ENCODE measurements at regions not wholly inside any gene's neighbourhood (a gene's known extent, or its start where the extent isn't known, plus 50 kb on each side); places are given as distances from the start of the nearest gene placed in this dataset.

DNA sequence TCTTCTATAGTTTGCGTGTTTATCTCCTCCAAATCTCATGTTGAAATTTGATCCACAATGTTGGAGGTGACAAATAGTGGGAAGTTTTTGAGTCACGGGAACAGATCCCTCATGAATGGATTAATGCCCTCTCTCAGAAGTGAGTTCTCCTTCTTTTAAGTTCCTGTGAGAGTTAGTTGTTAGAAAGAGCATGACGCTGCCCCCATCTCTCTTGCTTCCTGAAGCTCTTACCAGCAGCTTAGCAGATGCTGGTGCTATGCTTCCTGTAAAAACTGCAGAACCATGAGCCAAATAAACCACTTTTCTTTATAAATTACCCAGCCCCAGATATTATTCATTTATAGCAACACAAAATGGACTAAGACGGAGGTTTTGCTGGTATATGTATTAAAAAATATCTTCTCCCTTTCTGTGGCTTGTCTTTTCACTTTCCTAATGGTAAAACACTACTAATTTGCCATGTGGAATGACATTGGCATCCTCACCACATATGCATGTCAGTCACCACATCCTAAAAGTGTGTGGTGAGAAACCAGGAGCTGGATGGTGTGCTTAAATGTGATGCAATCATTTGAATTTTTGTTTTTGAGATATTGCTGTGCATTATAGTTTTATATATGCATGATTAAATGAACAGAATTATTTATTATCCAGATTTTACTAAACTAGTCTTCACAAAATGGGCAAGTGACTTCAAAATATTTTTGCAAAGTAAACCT is 449.3 kb downstream of the ADAMTS20 start:
- peak in 2 of 3 donors; percentile 26 to 54 for DNase-seq (ENCODE audit: low read depth in 2 of 3, low spot score in 2 of 3)

DNA sequence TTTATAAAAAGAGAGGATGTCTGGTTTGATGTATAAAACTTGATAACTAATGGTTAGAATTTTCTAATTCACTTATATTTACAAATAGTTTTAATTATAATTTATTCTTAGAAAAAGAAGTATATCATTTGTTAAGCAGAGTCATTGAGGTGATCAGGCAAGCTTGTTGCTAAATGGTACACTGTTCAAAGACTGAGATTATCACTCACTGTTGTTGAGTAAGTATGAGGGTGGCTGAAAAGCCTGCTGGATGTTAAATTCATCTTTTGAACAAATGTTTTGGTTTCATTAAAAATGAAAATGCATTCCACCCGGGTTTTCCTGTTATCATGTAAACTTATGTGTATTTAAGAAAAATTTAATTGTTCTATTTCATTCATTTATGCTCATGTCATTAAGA is 451.8 kb downstream of the ADAMTS20 start:
- DNase-seq (ENCODE audit: low read depth in 2 of 3, low spot score in 2 of 3): no peak

DNA sequence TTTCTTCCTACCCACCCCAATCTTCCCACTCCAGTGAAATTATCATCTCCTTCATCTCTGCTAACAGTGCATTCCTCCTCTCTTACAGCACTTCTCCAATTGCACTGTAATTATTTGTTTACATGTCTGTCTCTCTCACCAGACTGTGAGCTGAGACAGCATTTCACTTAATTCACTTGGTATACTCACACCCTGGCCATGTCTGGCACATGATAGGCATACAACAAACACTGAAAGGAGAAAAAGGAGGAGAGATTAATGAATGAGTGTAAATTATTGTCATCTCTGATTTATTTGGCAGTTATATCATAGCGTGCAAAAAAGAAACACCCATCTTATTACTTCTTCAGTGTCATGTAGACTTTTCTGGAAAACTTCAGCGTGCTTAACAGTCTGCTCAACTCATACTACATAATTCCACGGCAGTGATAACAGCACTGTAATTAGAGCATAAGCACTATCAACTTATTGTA is 452.3 kb downstream of the ADAMTS20 start:
- no peak for DNase-seq (ENCODE audit: low read depth in 2 of 3, low spot score in 2 of 3)

DNA sequence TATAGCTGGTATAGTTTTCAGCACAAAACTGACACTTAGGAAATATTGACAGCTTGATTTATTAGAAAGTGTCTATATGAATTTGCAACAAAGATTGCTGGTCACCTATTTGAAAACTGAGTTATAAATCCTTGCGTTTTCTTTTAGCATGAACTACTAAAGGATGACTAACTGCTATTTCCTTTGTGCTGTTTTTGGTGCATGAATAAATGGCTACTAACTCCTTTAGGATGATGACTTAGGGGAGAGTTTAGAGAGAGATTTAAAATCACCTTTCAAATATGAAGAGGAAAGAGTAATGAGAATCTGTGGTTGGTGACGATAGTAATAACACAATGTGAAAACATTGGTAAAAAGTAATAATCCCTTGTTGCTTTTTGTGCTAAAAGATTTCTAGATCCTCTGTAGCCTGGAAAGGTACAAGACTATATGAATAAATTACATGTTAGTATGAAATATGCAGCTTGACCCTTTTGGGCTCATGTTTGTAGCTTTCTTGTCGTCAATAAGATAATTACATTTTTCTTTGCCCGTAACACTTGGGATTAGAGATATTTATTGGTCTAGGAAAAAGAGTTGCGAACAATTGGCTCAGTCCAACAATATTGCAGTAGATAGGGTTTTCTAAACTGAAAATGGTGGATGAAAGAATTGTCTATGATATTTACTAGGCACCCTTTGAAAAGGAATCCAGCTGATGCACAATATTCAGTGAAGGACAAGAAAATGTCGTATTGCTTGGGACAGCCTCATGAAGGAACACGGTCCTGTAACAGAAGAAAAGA is 453.0 kb downstream of the ADAMTS20 start:
- no peak for DNase-seq (ENCODE audit: low read depth in 2 of 3, low spot score in 2 of 3)

DNA sequence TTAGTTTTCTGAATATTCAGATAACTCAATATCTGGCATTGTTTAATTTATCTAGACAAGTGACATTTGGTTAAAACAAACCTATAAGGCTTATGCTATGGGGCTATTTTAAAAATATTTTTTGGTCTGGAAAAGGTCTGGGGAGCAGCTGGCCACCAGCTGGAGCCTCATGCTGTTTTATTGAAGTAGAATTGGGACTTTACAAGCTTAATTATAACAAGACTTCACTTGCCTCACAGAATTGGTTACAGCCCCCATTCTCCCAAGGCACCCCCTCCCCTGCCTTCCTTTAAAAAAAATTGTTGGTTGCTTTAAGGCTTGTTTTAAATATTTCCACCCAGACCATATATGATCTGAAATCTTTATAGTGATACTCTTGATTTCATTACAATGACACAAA is 453.9 kb downstream of the ADAMTS20 start:
- no peak for DNase-seq (ENCODE audit: low read depth in 2 of 3, low spot score in 2 of 3)

DNA sequence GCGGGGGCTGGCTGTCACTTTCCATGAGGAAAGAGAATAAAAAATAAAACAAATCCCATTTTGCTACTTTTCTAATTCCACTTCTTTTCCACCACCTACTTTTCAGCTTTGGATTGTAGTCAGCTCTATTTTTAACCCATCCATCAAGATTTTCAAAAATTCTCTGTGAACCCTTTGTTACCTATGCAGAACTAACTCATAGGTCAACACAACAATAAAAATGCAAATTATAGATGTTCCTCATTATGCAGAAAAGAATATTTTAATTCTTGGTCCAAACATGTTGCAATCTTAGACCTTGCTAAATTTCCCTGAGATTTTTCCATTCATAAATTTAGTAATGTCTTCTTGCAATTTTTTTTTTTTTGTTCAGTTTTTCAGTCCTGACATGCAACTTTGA is 454.5 kb downstream of the ADAMTS20 start:
- DNase-seq (ENCODE audit: low read depth in 2 of 3, low spot score in 2 of 3): no peak

DNA sequence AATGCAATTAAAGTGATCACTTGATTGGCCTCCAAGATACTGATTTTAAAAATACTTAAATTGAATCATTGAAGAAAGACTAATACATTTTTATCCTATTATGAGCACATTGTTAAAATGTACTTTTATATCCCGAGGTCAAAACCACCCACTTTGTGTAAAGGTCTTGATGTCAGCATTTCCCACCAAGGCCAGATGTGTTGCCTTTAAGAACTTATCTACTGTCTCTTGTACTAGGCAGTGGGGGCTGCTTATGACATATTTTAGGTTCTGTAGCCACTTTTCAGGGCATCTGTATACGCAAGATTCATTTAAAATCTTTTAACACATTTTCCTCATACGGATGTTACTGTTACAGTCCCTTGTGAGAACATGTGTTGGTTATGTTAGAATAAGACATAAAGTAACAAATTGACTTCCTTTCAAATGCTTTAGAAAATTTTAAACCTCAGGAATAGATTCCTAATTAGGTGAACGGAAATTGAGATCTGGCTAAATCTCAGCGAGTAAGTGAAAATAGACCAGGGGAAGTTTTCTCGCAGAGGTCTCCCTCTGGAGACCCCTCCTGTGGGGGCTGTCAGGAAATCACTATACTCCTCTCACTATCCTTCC is 456.2 kb downstream of the ADAMTS20 start:
- no peak for DNase-seq (ENCODE audit: low read depth in 2 of 3, low spot score in 2 of 3)

DNA sequence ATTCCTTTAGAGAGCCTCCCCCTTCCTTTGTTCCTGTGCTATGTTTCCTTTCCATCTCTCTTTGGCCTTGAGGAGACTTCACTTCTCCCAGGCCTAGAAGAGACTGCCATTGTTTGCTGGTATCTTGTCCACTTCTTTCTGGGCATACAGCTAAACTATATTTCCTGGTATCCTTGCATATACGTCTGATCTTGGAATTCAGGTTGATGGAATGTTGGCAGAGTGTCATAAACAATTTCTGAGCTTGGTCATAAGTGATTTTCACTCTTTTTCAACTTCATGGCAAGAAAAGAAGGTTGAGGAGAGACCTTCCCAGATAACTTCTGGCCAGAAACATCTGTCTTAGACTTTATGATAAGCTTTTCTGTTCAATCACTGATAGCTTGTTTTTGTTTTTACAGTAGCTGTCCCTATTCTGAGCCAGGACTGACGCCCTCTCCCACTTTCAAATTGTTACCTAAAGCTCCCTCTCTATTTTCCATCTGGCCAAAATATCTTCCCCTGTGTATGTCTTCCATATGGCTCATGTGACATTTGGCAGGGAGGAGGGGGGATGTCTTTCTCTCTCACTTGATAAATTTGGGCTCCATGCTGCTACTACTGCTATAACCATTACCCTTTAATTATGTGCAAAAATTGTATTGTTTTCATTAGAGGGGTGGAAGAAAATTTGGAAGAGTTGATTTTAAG is 457.0 kb downstream of the ADAMTS20 start:
- DNase-seq (ENCODE audit: low read depth in 2 of 3, low spot score in 2 of 3): no peak

DNA sequence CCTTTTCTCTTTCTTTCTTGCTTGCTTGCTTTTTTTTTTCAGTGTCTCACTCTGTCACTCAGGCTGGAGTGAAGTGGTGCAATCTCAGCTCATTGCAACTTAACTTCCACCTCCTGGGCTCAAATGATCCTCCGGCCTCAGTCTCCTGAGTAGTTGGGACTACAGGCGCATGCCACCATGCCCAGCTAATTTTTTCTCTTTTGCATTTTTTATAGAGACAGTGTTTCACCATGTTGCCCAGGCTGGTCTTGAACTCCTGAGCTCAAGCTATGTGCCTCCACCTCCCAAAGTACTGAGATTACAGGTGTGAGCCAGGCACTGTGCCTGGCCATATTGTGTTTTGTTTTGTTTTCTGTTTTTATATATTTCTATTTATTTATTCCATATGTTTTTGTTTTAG is 461.0 kb downstream of the ADAMTS20 start:
- no peak for DNase-seq (ENCODE audit: low read depth in 2 of 3, low spot score in 2 of 3)

DNA sequence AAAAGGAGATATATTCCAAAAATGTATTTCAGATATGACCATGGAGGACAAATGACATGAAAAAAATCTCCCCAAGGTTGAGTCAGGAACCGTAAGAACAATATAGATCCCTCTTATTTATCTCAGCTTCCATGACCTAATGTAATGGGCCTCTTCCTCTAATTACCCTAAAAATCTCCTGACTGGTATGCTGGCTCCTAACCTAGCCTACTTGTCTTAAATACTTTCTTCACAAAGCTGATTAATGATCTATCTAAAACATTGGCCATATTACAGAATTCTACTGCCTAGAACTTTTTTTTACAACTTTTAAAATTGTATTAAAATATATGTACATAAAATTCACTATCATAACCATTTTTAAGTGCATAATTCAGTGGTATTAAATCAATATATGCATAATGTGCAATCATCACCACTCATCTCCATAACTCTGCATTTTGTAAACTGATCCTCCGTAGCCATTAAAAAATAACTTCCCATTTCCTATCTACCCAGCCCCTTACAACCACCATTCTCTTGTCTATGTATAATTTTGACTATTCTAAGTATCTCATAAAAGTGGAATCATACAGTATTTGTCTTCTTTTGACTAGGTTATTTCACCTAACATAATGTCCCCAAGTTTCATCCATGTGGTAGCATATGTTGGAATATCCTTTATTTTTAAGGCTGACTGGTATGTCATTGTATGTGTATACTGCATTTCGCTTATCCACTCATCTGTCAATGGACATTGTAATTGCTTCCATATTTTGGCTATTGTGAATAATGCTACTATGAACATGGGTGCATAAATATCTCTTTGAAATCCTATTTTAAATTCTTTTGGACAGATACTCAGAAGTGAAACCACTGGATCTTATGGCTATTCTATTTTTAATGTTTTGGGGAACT is 464.6 kb downstream of the ADAMTS20 start:
- DNase-seq (ENCODE audit: low read depth in 2 of 3, low spot score in 2 of 3): no peak

DNA sequence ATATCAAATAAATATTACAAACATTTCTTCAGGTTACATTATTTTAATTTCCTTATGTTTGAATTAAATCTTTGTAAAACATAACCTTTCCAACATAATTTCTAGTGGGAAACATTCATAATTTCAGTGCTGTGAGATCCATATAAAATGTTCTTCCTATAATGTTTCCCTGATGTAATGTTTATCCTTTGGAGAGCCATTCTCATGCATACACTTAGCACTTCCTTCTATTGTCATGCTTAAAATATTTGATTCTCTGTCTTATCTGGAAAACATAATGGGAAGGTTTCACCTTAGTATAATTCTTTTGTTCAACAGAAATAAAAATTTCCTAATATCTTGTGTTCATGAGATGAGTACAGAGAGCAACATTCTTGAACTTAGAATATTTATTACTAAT is 472.5 kb downstream of the ADAMTS20 start:
- no peak for DNase-seq (ENCODE audit: low read depth in 2 of 3, low spot score in 2 of 3)

DNA sequence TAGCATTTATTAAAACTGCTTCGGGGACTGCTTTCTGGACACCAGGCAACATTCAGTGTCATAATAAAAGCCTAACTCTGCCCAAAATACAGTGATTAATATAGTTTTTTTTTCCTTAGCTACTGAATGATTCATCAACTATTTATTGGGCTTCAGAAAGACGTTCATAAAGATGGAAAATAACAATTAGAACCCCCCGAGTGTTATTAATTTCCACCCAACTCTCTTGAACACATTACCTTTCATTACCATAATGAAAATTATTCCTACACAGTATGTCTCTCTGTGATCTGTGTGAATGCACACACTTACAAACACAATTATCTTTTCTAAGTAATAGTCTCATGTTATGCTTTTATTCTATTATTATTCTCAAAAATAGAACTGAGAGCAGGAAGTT is 473.0 kb downstream of the ADAMTS20 start:
- no peak for DNase-seq (ENCODE audit: low read depth in 2 of 3, low spot score in 2 of 3)

DNA sequence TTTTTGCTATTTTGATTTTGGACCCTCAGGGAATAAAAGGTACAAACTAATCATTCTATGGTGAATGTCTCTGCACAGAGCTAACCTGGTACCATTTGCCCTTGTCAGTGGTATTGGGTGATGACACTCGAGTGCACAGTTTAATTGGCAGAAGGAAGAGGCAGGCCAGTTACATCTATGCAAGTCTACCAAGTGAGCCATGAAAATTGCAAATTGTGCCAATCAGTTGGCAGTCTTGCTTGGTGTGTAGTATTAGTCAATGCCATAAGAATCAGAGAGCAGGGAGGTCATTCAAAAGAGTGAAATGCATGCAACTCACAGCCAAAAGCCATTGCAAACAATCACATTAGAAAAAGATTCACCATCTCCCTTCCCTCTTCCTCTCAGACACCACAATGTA is 479.6 kb downstream of the ADAMTS20 start:
- DNase-seq (ENCODE audit: low read depth in 2 of 3, low spot score in 2 of 3): no peak

DNA sequence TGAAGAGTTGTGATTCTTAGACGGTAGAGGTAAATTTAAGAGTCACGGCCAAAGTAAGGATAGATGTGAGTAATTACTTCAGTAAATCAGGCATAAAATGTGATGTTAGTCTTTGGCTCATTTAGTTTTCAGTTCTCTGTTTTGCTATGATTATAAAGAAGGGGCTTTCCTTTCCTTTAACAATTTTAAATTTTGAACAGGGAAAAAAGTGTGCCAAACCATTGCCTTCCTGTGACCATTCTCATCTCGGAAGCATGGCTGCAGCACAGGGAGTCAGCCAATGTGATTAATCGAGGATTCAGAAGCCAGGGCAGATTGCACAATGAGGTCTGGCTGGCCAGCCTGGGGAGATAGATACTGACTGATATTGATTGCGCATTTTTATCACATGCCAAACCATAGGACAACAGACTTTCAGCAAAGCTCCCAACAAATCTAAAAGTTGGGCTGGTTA is 480.2 kb upstream of the PRICKLE1 start:
- no peak for DNase-seq (ENCODE audit: low read depth in 2 of 3, low spot score in 2 of 3)

DNA sequence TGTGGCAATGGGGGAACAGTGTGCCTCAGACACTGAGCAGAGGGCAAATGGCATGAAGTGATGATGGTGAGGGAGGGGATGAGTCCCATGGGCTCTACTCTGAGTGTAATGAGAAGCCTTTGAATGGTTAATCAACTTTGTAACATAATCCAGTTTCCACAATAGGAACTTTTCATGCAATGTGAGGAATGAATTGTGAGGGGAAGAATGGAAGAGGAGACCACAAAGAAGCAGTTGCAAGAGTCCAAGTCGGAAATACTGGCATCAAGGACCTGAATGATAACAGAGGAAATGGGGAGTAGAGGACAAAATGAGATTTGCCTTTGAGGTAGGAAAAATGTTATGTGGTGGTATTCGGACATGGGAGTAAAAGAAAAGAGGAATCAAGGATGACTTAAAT is 476.9 kb upstream of the PRICKLE1 start:
- DNase-seq (ENCODE audit: low read depth in 2 of 3, low spot score in 2 of 3): no peak

DNA sequence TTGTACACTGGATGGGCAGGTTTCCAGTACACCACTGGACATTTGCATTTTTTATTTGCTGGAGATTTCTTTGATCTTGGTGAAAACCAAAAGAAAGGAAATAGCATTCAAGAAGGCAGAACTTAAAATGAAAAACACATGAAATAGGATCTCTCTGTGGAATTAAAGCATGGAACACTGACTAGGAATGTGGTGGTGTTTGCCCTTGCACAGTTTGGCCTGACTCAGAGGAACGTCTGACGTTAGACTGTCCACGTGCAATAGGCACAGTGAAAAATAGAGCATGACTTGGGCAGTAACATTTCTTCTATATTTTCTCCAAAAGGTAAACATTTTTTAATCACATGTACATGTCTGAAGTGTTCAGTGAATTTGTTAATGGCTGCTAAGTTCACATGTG is 474.1 kb upstream of the PRICKLE1 start:
- DNase-seq (ENCODE audit: low read depth in 2 of 3, low spot score in 2 of 3): no peak

DNA sequence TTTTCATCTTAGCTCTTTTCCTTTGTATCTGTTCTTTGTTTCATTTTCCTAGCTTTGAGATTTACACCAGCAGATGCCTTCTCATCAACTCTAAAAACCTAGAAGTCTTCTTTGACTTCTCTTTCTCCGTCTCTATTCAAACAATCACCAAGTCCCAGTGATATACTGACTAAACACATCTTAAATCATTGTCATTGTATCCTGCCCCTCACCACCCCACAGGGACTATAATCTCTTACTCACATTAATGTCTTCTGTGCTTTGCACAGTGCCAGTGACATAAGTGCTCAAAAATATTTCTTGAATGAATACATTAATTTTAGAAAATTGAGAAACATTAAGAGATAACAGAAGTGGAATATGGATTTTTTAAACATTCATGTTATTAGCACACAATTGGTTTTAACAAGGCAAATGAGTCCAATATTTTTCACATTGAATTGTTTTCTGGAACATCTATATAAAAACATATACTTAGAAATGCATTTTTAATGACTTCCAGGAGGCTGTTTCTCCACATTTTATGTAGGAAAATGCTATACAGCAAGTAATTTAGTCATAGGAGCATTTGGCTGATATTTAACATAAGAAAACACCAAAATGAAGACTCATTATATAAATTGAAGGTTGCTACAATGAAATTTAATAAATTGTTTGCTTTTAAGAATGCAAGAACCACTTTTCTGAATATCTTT is 472.8 kb upstream of the PRICKLE1 start:
- no peak for DNase-seq (ENCODE audit: low read depth in 2 of 3, low spot score in 2 of 3)

DNA sequence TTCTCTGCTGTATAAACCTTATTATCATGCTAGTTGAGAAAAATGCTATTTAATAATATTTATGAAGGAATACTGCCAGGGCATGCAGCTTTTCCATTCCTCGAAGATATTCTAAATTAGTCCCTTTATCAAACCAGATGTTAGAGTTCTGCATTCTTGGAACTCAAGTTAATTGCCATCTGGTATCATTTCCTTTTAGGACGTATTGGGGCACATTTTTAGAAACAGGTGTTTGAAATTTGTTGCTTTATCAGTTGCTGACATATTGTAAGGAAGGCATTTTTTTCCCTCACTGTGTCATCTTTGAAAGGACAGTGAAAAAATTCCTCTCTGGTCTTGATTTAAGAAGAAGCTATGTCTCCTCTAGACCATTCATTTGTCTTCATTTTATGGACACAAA is 471.2 kb upstream of the PRICKLE1 start:
- peak in 2 of 3 donors; percentile 7 to 39 for DNase-seq (ENCODE audit: low read depth in 2 of 3, low spot score in 2 of 3)

DNA sequence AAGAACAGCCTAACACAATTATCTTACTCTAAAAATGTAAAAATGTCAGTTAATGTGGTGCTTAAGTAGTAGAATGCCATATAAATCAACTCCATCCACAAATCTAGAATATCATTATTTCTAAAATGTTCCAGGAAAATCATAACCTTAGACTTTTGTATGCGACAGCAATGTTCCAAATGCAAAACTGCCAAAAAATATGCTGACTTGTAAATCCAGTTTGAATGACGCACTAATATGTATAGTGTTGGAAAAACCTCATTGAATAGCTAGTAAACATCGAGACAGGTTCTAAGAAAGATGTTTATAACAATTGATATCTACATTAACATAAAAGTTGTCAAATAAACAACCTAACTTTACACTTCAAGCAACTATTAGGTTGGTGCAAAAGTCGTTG is 469.1 kb upstream of the PRICKLE1 start:
- DNase-seq (ENCODE audit: low read depth in 2 of 3, low spot score in 2 of 3): no peak

DNA sequence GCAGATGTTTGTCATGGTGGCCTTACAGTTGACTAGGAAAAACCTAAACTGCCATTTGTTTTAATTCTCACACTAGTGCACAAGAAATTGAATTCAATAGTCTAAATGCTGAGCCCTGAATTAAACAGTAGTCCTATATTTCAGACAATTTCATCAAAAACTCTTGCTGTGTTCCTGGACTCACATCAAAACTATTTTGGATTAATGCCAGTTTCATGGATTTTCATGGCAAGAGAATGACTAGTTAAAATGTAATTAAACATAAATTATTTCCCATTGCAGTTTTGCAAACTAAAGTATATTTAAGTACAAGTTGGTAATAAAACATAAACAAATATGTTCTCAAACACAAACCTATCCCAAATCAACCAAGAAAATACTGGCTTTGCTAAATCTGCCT is 468.0 kb upstream of the PRICKLE1 start:
- no peak for DNase-seq (ENCODE audit: low read depth in 2 of 3, low spot score in 2 of 3)
